HG03159 (cell line): ENCODE measurements at regions not wholly inside any gene's neighbourhood (a gene's known extent, or its start where the extent isn't known, plus 50 kb on each side); places are given as distances from the start of the nearest gene placed in this dataset.

Experiments
- ATAC-seq: cut with Tn5 transposase; IDR thresholded peaks from one replicate; pipeline ENCODE4 v1.9.1; 2021; ENCODE audit warnings: mild to moderate bottlenecking, moderate library complexity; ENCODE audit not compliant: unreplicated experiment

DNA sequence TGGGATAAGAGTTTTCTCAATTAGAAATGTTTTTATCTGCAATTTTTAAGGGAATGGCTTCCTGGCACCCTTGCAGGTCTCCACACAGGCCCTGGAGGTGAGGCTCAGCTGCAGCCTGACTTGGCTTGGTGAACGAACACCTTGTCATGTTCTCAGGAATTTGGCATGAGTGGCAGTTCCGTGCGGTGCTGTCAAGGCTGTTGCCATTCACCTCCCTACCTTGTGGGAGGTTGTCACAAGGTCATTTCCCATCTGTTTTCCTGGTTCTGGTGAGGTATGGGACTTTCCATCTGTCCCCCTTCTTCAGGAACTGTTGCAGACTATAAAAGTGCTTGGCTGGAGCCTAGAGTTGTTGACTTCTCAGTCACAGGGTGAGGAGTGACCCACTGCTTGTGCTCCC lies 82.9 kb downstream of the ELOVL4 start:
- no peak for ATAC-seq

DNA sequence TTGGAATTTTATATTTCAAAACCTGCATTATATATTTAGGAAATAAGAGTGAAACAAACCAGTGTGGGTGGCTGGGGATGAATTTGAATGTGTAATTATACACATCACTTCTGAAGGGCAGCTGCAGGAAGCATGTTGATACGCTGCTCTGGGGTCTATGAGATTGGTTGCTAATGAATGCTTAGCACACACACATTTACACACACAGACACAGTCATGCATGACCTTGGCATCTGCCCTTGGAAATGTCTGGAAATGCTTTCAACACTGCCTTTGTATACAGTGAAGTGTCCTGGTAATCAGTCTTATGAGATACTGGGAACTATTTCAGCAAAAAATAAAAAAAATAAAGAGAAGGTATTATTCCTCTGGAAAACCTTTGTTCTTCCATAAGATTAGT lies 83.4 kb downstream of the ELOVL4 start:
- no peak for ATAC-seq

DNA sequence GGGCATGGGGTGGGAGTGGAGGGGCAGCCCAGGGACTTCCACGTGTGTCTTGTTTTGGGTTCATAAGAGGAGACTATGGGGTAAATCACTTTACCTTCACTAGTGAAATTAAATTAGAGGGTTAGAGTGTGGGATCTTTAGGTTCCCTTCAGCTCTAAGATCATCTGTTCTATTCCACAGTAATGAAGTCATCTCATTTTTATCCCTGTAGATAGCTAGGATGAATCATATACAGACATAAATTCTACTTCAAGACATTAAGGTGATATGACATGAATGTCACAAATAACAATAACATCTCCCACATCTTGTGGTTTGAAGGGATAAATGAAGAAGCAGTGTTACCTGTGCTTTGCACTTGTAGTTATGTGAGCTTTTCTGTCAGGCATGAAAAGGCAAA lies 83.8 kb downstream of the ELOVL4 start:
- no peak for ATAC-seq

DNA sequence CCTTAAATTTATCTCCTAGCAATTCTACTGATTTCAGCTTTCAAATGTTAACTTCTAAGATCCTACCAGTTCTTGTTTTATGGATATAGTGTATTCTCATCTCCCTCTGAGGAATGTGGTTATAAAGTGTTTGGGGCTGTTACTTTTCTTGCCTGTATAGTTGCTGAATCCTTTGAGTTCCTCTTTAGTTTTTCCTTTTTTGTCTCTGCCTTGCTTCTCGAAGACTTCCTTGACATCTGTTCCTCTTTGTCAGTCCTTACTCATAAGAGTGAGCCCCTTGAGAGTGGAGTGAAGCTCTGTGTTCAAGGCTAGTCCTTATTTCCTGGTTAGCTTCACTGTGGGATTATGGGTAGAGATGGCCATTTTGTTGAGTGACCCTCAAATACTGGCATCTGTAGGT lies 84.6 kb downstream of the ELOVL4 start:
- no peak for ATAC-seq

DNA sequence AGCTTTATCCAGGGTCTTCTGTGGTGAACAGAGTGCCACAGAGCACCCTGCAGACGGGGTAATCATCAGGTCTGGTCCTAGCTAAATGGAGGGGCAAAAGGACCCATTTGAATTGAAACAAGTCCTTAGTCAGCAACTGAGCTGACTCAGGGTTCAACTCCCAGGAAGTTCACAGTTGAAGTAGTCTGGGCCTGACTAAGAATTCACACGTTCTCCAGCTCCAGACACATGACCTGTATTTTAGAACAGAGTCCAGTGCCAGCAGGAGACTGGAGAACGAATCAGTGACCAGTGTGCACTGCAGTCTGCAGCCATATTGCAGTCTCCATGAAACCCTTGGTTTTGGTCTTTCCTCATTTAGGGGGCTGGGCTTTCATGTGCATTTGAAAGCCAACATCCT lies 85.2 kb downstream of the ELOVL4 start:
- no peak for ATAC-seq

DNA sequence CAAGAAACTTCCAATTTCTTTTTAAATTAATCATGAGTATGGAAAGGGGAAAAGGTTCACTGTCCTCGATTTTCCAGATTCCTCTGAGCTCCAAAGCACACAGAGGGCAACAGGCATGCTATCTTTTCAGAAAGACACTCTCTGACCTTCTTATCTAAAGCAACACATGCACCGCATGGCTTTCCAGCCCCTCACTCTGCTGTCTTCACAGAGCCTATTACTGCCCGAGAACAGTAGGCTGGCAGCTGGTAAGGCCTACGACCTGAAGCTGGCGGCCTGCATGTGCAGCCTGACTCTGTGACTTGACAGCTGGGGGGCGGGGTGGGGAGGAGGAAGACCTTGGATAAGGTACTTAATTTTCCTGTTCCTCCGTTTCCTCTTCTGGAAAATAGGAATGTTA lies 86.3 kb downstream of the ELOVL4 start:
- no peak for ATAC-seq

DNA sequence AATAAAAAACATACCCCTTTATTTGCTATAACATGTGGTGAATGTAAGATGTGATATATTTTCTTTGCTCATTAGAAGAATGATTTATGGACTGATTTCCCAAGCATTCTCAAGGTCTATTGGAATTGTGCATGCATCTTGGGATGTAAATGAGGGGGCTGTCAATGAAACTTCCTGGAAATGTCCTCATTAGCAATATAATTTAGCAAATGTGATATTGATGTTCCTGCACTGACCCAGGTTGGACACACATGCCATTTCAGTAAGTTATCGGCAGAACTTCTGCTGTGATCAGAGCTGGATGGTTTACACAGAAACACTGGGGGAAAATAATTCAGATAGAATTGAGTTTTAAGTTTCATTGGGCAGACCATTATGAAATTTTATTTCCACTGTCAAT lies 99.9 kb downstream of the ELOVL4 start:
- ATAC-seq = no peak

DNA sequence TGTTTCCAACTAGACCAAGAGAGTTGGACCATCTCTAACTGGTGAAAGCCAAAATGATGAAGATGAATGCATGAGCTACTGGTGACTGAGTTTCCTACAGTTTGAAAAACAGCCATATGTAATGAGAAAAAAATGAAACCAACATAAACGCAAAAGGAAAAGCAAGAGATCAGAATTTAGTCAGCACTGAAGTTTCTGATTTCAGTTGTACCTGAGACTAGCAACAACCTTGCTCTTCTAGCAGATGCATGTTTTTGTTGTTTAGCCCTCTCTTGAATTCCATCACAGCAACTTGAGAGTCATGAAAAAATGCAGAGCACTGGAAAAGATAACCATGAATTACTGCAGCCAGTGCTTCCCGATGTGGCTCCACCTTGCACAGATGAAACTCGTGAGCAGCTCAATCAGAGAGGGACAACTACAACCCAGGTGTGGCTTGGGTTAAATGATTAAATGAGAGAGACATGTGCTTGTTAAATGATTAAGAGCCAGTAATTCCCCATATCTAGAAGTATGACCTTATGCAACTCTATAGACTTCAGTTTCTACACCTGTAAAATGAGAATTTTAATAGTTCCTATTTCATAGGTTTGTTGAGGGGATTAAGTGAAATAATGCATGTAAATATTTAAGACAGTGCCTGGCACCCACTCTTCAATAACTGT lies 104.8 kb downstream of the ELOVL4 start:
- peak; percentile 69 for ATAC-seq

DNA sequence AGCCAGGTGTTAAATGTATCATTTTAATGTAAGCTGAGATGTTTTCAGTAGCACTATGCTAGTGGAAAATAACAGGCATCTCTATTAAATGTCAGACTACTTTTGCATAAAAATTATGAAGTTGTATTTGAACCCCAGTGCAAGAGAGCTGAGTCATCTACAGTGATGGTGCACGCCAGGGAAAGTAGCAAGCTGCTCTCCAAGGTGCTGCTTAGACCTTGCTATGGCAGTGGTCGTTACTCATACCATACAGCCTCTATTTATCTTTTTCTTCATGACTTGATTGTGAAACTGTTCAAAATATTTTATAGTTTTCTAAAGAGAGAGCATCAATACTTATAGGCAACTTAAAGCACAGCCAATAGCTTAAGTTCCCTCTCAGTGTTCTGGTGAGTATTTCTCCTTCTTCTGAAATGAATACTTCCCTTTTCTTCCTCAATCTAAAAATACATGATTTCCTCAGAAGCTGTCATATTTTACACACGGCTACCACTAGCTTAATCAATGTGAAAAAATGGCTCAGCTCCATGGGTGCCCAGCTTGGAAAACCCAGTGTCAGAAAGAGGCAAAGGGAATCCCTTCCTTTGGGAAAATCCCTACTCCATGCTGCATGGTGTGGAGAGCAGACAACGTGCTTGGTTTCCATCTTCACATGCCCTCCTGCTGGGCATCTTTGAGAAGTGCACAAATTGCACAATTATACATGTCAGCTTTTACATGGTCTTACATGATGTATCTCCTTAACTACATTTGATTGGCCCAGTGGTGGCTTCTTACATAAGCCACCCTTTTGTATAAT lies 105.6 kb downstream of the ELOVL4 start:
- peak; percentile 56 for ATAC-seq

DNA sequence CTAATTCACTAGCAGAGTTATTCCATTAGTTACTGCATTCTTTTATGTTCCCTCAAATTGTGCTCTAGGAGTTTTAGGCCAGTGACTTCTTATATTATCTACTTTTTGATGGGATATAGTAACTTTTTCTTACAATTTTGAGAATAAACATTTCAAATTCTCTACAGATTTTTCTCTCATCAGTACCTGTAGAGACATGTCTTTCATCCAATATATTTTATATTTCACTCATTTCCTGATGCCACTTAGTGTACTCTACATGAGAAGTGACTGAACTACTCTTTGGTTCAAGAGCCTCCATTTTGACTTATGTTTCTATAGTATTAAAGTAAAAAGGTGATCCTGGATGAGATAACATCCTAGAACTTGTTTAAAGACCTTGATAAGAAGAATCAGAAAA lies 108.5 kb downstream of the ELOVL4 start:
- ATAC-seq = no peak

DNA sequence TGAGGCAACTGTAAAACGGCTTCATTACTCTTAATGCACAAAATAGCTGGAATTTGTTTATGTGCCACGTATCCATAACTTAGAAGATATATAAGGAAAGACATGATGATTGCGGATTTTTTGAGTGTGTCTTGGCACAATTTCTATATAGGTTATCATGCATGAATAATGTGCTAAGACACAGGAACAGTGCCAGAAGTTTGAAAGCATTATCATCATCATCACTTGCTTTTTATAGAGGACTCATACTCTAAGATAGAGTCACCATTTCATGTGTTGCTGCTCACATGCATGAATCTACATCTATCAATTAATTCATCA lies 113.4 kb downstream of the ELOVL4 start:
- no peak for ATAC-seq

DNA sequence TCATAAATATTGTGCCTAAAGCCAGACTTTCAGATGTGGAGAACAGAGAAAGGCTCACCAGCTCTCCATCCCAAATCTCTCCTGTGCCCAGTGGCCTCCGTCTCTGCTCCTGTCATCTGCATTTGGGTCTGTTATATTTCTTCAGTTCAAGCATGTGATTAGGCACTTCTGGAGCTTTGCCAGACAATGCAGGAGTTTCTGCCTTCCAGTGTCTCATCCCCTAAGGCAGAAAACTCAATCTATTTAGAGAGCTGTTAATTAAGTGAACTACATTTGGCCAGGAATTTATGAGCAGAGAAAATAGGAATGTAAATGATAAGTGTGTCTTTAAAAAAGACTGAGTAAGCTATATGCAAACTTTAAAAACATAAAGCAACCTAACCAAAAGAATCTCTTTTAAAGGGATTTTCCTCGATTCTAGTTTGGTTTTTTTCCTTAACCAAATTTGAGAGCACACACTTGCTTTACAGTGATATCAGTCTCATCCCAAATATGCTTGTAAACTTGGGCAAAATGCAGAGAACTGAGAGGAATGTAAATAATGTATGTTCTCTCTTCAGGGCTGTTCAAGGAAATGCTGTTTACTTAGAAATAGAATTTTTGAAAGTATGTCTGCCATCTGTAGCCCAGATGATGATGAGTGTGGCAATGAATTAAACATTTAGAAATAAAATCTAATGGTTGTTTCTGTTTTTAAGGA lies 113.9 kb downstream of the ELOVL4 start:
- no peak for ATAC-seq

DNA sequence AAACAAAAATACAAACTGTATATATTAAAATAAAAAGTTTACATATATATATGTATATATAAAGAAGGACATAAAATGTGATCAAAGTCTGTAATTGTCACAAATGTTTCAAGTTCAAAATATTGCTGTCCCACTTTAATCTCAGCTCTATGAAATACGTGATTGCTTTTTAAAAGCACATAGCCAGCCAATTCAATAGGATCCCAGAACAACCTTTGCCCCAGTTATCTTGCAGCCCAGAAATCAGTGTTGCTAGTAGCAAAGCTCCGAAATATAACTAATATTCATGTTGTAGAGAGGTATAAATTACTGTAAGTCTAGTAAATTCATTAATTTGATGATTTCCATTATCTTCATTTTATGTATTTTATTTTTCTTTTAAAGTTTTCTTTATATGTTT lies 114.6 kb downstream of the ELOVL4 start:
- no peak for ATAC-seq

DNA sequence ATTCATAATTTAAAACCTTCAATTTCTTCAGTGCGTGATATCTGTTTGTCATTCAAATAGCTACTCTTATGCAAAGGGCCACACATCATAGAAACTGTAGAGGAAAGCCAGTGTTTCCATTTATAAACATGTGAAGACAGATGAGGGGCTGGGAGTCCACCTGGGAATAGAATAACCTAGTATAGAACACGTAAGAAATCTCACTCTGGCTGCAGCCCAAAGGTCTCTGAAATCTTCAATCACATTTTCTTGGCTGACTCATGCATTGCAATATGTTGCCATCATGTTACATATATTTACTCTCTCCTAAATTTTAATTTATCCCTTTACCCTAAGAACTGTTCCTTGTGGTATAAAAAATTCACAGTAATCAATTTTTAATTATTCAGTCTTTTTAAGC lies 123.2 kb downstream of the ELOVL4 start:
- ATAC-seq = no peak

DNA sequence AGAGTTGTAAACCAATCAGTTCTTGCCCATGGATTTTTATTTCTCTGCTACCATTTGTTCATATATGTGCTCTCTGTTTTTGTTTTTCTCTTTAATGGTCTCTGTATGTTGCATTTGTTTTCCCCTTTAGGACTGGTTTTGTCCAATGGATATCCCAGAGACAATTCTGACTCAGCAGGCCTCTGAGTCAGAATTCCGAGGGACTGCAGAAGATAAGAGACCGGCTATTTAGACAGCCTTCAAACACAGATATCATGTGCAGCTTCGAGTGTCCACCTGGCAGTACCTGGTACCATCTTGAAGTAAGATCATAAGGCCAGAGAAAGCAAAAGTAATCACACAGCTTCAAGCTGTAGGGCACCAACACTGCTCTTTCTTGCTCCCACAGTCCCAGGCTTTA lies 125.5 kb downstream of the ELOVL4 start:
- no peak for ATAC-seq

DNA sequence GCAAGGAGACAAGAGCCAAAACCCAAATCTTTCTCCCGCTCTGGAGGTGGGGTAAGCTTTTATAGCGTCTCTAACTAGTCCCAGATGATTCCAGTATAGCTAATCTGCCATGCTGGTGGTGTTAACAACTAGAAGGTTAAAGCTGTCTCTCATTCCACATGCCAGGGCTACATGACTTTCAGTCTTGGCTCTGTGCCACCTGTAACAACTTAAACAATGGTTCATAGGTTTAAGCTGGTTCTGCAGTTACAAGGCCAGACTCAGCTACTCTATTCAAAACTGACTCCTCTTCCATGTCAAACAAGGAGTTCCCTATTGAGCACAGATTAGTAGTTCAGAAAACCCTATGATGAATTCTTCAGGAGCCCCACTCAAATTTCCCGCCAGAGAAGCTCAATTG lies 128.9 kb downstream of the ELOVL4 start:
- ATAC-seq = no peak

DNA sequence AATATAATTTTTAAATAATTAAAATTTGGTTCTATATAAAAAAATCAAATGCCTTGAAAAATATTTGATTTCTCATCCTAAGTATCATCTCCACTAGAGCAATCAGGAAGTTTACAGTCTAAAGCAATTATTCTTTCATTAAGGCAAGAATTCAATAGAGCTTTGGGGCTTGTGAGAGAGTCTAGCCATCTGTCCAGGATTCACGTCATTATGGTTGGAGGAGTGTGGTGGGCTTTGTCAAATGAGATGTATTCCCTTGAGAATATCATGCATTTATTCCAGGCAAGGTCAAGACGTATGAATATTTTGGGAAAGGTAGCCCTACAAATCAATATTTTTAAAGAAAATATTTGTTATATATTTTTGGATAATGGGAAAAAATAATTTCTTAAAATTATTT lies 132.4 kb downstream of the ELOVL4 start:
- ATAC-seq = no peak

DNA sequence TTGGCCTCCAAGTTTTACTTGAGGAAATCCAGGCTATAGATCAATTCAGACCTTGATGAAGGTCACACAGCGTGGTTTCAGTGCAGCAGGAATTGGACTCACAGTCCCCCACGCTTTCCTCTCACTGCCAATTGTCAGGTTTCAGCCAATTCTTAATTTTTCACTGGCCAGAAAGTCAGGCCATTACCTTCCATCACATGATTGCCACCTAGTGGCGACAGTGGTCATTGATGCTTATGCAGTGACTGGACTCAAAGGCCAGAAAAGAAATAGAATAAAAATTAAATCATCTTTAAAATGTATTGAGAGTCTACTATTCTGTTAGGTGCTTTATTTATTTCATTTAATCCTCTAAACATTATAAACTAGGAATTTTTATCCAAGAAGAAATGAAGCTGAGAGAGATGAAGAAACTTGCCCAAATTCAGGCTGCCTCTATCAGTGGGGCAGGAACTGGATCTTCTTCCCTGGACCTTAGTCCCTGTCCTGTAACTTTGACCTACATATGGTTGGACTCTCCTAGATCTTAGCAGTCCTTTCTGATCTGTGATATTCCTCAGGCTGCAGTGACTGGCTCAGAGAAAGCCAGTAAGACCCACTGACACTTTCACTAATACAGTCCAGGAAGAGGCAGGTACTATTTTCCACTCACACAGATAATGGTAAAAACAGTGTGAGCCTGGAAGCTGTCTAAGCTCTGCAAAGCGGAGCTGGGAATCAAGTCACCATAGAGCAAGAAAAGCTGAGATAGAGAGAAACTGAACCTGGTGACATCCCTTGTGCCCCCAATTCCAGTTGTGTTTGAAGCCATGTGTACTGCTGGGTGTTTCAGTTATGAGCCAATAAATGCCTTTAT lies 133.3 kb downstream of the ELOVL4 start:
- peak; percentile 95 for ATAC-seq

DNA sequence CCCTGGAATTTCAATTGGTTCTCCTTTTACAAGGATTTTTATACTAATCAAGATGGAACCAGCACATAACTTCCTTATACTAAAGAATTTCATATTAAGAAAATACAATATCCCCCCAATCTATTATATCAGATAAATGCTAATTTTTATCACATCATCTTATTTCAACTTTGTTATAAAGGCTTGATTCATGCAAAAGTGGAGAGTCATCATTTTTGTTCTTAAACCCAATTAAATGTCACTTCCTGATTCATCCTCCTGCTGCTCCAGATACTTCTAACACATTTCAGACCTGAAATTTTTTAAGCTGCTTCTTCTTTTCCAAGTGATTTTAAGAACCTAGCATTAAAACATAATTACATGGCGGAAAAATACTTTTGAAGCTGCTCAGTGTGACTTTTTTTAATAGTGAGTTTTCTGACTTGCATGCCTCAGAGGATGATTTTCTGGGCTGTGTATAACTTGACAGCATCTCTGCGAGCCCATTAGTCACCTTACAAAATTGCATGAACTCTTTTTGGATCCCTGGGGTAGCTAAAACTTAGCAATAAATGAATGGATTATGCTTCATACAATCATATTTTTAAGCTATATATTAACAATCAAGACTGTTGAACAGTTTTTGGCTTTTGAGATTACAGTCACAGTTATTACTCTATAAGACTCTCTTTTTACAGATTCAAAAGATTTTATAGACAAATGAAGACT lies 134.1 kb downstream of the ELOVL4 start:
- ATAC-seq = no peak

DNA sequence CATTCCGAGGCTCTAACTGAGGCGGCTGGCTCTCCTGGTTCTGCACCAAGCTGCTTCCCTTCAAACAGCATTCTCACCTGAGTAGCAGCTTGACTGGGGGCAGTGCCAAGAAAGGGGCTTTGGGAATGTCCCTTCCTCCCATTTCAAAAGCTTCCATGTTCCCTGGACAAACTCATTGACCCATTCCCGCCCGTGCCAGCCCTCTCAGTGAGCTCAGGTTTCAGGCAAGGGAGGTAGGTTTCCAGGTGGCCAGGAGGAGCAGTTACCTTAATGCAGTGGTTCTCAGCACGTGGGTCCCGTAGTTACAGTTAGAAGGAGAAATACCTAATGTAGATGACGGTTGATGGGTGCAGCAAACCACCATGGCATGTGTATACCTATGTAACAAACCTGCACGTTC lies 135.2 kb downstream of the ELOVL4 start:
- no peak for ATAC-seq

DNA sequence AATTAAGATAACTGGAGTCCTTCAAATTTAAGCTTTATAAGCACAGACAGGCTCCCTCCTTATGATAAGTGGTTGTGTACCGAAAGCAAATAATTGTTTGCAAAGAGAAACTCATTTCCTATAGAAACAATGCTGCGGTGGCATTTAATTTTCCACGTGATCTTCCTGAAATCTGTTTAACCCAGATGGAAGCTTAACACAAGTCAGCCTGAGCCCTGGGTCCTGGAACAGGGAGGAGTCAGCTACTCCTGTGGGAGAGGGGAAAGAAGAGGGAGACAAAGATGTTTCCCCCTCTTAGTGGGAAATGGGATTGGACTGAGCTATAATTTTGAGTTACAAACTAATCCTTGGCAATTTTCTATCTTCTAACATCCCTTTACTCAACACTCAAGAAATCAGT lies 136.5 kb downstream of the ELOVL4 start:
- no peak for ATAC-seq
